Dermis microvascular lymphatic vessel endothelial cell (primary cell): ENCODE measurements at regions not wholly inside any gene's neighbourhood (a gene's known extent, or its start where the extent isn't known, plus 50 kb on each side); places are given as distances from the start of the nearest gene placed in this dataset.

Experiments
- DNase-seq, 2 donors: peaks; one replicate each; pipeline versions ENCODE4 v3.0.0 to v3.0.0-alpha.2; 2010; ENCODE audit warnings: low read depth in 2 of 2

GRCh38 chr20:23254034-23254433 lies 96.6 kb upstream of the NXT1 start:
- DNase-seq = no peak

GRCh38 chr20:23253524-23253923 lies 97.1 kb upstream of the NXT1 start:
- DNase-seq = no peak

GRCh38 chr20:23251779-23252178 lies 98.8 kb upstream of the NXT1 start:
- DNase-seq = no peak

GRCh38 chr20:23249541-23249940 lies 101.0 kb upstream of the NXT1 start:
- DNase-seq = no peak

- DNase-seq = peak; percentile 53 to 74
These were observed 102.1 kb upstream of the NXT1 start for GRCh38 chr20:23248461-23248882.

- peak in 1 of 2 donors; percentile 39 for DNase-seq
These were observed 103.6 kb upstream of the NXT1 start for GRCh38 chr20:23246717-23247664.

- peak; percentile 47 to 74 for DNase-seq
These were observed 104.9 kb upstream of the NXT1 start for GRCh38 chr20:23245553-23246181.

- no peak for DNase-seq
These were observed 105.6 kb upstream of the NXT1 start for GRCh38 chr20:23244916-23245552.

- no peak for DNase-seq
These were observed 106.3 kb upstream of the NXT1 start for GRCh38 chr20:23244156-23244915.

- no peak for DNase-seq
These were observed 106.8 kb upstream of the NXT1 start for GRCh38 chr20:23243791-23244155.

- no peak for DNase-seq
These were observed 107.9 kb upstream of the NXT1 start for GRCh38 chr20:23242556-23243180.

- DNase-seq = no peak
These were observed 108.5 kb upstream of the NXT1 start for GRCh38 chr20:23242104-23242503.

GRCh38 chr20:23241416-23241815 lies 109.2 kb upstream of the NXT1 start:
- DNase-seq = no peak

GRCh38 chr20:23240519-23240918 lies 110.1 kb upstream of the NXT1 start:
- DNase-seq = no peak

GRCh38 chr20:23237201-23237600 lies 113.4 kb upstream of the NXT1 start:
- DNase-seq = no peak

GRCh38 chr20:23235173-23236027 lies 115.2 kb upstream of the NXT1 start:
- peak; percentile 45 to 70 for DNase-seq

GRCh38 chr20:23234311-23235078 lies 116.1 kb upstream of the NXT1 start:
- DNase-seq = no peak

GRCh38 chr20:23233341-23233740 lies 117.2 kb upstream of the NXT1 start:
- no peak for DNase-seq

- no peak for DNase-seq
These were observed 117.8 kb upstream of the NXT1 start for GRCh38 chr20:23232679-23233308.
